ENCODE measurements at regions not wholly inside any gene's neighbourhood (a gene's known extent, or its start where the extent isn't known, plus 50 kb on each side); places are given as distances from the start of the nearest gene placed in this dataset.

GRCh38 chr15:37586976-37587375, 347.5 kb upstream of the TMCO5A start:
- Histone ChIP-seq H3K36me3 (no peaks in the 10 kb centered on the region), H3K4me3 (no peak overlapping the region), H3K27ac (no peak overlapping the region), H3K9me3 (peaks cover 0 to 25% of the 10 kb centered on the region in 2 donors), H3K27me3 (no peaks in the 10 kb centered on the region), H3K4me1 (no peaks in the 10 kb centered on the region)
- intact Hi-C loops (cut with DNase I) = no loop called here
- DNase-seq (peak in 2 of 4 donors; percentile 23 to 41), ATAC-seq (peak; percentile 21)
- no peak for TF ChIP-seq CTCF (IDR thresholded peaks at IDR 0.05)

- Histone ChIP-seq H3K4me1 (no peaks in the 10 kb centered on the region), H3K27ac (no peak overlapping the region), H3K27me3 (no peaks in the 10 kb centered on the region), H3K9me3 (peaks cover 0 to 5% of the 10 kb centered on the region in 2 donors), H3K4me3 (no peak overlapping the region), H3K36me3 (no peaks in the 10 kb centered on the region)
- DNase-seq (no peak), ATAC-seq (no peak)
- intact Hi-C loops (cut with DNase I) = no loop called here
- TF ChIP-seq CTCF (IDR thresholded peaks at IDR 0.05) = no peak
These were observed 340.0 kb upstream of the TMCO5A start for GRCh38 chr15:37594417-37594816.

GRCh38 chr15:37595426-37595970, 338.9 kb upstream of the TMCO5A start:
- H3K36me3 ChIP-seq = no peaks in the 10 kb centered on the region
- no peaks in the 10 kb centered on the region for H3K9me3 ChIP-seq
- intact Hi-C loops (cut with DNase I) = no loop called here
- H3K27ac ChIP-seq = no peak overlapping the region
- no peaks in the 10 kb centered on the region for H3K27me3 ChIP-seq
- no peak overlapping the region for H3K4me3 ChIP-seq
- ATAC-seq = no peak
- DNase-seq = peak in 2 of 4 donors; percentile 2 to 16
- TF ChIP-seq CTCF (IDR thresholded peaks at IDR 0.05) = no peak
- no peaks in the 10 kb centered on the region for H3K4me1 ChIP-seq

- Histone ChIP-seq H3K4me1 (no peaks in the 10 kb centered on the region), H3K27ac (no peak overlapping the region), H3K4me3 (no peak overlapping the region), H3K9me3 (no peaks in the 10 kb centered on the region), H3K36me3 (no peaks in the 10 kb centered on the region), H3K27me3 (no peaks in the 10 kb centered on the region)
- intact Hi-C loops (cut with DNase I) = no loop called here
- DNase-seq (no peak), ATAC-seq (no peak)
- no peak for TF ChIP-seq CTCF (IDR thresholded peaks at IDR 0.05)
These were observed 335.3 kb upstream of the TMCO5A start for GRCh38 chr15:37599156-37599555.

GRCh38 chr15:37616215-37616614, 318.2 kb upstream of the TMCO5A start:
- DNase-seq (no peak), ATAC-seq (no peak)
- no peak overlapping the region for H3K4me3 ChIP-seq
- no peak for TF ChIP-seq CTCF (IDR thresholded peaks at IDR 0.05)
- no peaks in the 10 kb centered on the region for H3K36me3 ChIP-seq
- H3K4me1 ChIP-seq = no peaks in the 10 kb centered on the region
- H3K9me3 ChIP-seq = peaks cover 0 to 7% of the 10 kb centered on the region in 2 donors
- no peaks in the 10 kb centered on the region for H3K27me3 ChIP-seq
- intact Hi-C loops (cut with DNase I) = no loop called here
- H3K27ac ChIP-seq = no peak overlapping the region

All from left lung (tissue), 4 donors.